NCI-H2196 treated with DMSO at 0.1 percent for 48 hours (cell line): ENCODE measurements at regions not wholly inside any gene's neighbourhood (a gene's known extent, or its start where the extent isn't known, plus 50 kb on each side); places are given as distances from the start of the nearest gene placed in this dataset.
"Not testable (repeated sequence)": the region's sequence is repeated elsewhere in the genome, so short reads cannot be mapped to it uniquely, and the experiment has no call there.

Source experiments
- DNase-seq: peaks from one replicate; lab custom pipeline; 2025; ENCODE audit not compliant: unreplicated experiment; lab: John Stamatoyannopoulos, UW

DNA sequence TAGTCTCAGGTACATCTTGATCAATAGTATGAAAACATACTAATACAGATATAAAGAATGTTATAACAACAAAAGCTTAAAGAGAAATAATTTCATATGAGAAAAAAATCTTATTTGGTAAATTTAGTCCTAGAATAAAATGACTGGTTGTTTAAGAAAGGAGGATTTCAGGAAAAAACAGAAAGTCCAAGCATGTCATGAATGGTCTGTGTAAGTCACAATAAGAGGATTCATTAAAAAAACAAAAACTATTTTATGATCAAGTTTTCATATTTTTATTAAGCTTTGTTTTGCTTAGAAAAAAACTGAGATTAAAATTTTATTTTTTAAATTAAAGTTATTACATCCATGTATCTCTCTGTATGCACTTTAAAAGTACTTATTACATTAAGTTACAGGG, 353.9 kb upstream of the SPHKAP start:
- DNase-seq, result no peak

- DNase-seq, result no peak
These were observed 351.7 kb upstream of the SPHKAP start for GRCh38 chr2:228533156-228533555.

GRCh38 chr2:228532233-228532632, 350.7 kb upstream of the SPHKAP start:
- no peak for DNase-seq

- no peak for DNase-seq
These were observed 345.9 kb upstream of the SPHKAP start for GRCh38 chr2:228527197-228527881.

DNA sequence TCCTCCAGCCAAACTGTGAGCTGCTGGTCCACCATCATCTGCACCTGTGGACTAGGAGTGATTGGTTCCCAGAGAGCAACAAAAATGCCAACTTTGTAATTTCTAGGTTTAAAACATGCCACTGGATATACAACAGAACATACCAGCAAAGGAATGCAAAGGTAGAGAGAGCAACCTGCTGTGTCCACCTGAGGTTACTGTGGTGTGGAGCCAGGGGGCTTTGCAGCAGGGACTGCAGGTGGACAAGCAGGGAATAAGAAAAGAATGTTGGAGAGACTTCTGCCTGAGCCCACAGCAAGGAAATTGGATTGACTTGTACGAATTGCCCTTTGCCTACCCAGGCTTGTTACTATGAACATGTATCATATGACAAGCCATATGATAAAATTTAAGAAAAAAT, 345.2 kb upstream of the SPHKAP start:
- no peak for DNase-seq

GRCh38 chr2:228522977-228523376, 341.5 kb upstream of the SPHKAP start:
- DNase-seq, result no peak

DNA sequence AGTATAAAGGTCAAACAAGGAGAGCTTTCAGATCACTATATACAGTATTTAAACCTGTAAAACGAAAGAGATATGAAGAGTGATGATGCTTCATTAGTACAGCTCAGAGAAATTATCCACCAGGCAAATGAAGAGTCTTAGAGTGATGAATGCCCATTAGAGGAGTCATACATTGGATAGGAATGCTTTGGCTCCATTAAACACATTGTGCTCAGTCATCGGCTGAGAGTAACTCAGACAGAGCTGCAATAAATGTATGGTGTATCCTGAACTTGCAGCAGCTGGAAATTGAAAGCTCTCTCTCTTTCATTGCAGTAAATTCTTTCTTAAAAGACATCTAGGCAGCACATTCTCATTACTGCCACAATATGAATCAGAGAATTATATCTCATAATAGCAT, 340.8 kb upstream of the SPHKAP start:
- no peak for DNase-seq

DNA sequence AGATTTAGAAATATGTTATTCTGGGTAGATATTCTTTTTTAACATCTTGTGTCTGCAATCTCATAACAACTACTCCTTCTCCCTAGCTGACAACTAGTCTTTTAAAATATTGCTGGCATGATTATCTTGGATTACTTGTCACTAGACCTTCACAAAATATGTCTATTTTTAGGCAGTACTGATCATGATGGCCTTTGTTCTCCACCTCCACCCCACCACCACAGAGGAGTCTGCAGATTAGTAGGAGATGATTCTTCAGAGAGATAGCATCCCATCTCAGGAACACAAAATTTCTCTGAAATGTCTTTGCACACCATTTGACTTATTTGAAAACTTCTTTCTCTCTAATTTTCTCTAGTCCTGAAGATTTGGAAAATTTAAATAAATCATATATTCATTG, 338.1 kb upstream of the SPHKAP start:
- no peak for DNase-seq

GRCh38 chr2:228516019-228516418, 334.5 kb upstream of the SPHKAP start:
- DNase-seq, result no peak

GRCh38 chr2:228513480-228513879, 332.0 kb upstream of the SPHKAP start:
- DNase-seq, result not testable (repeated sequence)

GRCh38 chr2:228509021-228509420, 327.5 kb upstream of the SPHKAP start:
- DNase-seq, result no peak

DNA sequence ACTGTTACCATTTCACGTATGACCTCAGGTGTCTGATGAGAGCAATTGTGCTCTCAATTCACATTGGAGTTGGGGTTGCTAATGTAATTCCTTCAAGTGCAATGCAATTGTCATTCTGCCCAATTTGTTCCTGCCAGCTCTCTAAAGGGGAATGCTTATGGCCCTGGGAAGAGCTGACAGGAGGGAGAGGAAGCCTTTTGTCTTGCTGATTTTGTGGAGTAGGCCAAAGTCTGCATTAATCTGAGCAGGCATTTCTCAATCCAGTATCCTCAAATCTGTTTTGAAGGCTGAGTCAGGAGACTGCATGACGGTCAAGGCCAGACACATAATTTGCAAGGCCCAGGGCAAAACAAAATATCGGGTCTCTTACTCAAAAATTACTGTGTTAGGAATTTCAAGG, 326.4 kb upstream of the SPHKAP start:
- DNase-seq, result no peak

DNA sequence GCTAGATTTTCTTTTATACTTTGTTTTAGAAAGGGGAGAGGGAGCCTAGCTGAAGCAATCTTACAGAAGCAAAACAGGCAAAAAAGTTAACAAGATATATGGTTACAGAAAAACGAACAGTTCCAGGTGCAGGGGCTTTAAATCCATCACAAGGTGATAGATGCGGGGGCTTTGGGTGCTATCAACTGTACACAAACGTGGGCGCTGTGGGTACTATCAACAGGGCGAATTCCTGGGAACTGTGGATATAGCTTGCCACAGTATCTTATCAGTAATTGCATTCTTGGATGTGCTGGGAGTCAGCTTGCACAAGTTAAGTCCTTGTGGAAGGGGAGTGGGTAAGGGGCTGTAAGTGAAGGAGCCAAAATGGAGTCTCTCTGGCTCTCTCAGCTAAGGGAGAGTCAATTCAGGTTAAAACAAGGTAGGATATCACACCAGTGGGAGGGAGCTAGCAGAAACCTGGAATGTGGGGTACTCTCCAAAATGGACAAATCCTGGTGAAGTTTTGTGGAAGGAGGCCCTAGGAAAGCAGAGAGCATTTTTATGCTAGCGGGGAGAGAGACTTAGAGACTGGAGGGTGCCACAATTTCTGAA, 325.8 kb upstream of the SPHKAP start:
- DNase-seq, result no peak

DNA sequence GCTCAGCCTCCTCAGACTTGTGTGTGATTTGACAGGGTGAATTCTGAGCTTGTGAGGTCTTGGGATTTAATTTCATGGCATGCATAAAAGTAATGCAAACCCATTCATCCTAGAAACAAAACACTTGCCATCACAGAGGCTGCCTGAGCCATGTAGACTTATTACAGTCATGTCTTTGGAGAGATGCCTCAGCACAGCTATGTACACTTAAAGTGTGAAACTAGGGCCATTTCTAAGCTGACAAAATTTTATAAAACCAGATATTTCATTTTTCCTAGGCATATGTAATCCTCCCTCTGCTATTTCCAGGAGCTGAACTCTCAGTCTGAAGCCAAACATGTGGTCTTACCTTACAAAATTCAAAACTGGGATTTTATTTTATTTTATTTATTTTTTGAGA, 322.2 kb upstream of the SPHKAP start:
- no peak for DNase-seq

GRCh38 chr2:228493852-228494251, 312.4 kb upstream of the SPHKAP start:
- DNase-seq, result no peak

DNA sequence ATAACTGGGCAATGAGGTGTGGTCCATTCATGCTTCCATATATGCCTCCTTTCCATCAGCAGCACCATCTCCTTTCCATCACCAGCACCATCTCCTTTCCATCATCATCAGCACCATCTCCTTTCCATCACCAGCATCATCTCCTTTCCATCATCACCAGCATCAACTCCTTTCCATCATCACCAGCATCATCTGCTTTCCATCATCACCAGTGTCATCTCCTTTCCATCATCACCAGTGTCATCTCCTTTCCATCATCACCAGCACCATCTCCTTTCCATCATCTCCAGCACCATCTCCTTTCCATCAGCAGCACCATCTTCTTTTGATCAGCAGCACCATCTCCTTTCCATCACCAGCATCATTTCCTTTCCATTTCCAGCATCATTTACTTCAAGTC, 297.5 kb upstream of the SPHKAP start:
- no peak for DNase-seq

- DNase-seq, result no peak
These were observed 293.0 kb upstream of the SPHKAP start for GRCh38 chr2:228474466-228474865.

- DNase-seq, result no peak
These were observed 288.2 kb upstream of the SPHKAP start for GRCh38 chr2:228469721-228470120.

GRCh38 chr2:228466851-228467250, 285.4 kb upstream of the SPHKAP start:
- no peak for DNase-seq

GRCh38 chr2:228465408-228465807, 283.9 kb upstream of the SPHKAP start:
- DNase-seq, result no peak

- DNase-seq, result no peak
These were observed 276.9 kb upstream of the SPHKAP start for GRCh38 chr2:228458364-228458763.

DNA sequence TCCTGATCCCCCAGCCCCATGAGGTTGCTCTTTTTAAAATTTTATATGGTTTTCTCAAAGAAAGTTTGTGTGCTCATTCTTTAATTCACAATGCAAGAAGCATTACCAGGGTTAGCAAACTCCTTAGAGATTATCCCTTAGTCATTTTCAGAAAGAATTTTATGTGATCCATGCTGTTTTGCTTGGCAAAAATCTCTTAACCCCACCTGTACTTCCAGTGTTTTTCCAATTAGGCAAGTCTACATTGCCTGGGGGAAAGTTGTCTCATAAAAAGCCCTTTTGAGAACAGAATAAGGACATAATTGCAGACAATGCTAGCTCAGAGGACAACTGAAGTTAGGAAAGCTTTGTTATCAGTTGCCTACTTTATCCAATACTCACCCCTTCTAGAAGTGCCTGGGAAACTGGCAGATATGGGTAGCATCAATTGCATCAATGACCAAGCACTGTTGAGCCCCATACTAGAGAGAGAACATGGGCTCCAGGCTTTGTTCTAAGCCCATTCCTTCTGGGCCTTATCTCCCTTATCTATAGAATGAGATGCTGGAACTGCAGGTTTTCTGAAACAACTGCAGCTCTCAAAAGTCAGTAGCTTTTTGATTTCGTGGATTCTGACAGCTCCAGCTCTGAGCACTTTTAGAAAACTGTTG, 265.9 kb upstream of the SPHKAP start:
- no peak for DNase-seq

GRCh38 chr2:228446734-228447133, 265.2 kb upstream of the SPHKAP start:
- peak; percentile 35 for DNase-seq
